Liver (tissue), 7 donors: ENCODE measurements at regions not wholly inside any gene's neighbourhood (a gene's known extent, or its start where the extent isn't known, plus 50 kb on each side); places are given as distances from the start of the nearest gene placed in this dataset.

Experiments used
- DNase-seq: peaks from one replicate; pipeline ENCODE4 v3.0.0-alpha.2; 2017; ENCODE audit warnings: low spot score
- H3K27ac ChIP-seq, 2 donors: one replicate each; pipeline ENCODE4 v1.7.0; 2013; ENCODE audit warnings: inconsistent platforms in 2 of 2, low read length in 2 of 2, control low read depth in 1 of 2, low read depth in 1 of 2, mild to moderate bottlenecking in 1 of 2
- H3K27me3 ChIP-seq, 4 donors: one replicate each; pipeline versions ENCODE4 v1.6.1 to v1.7.0; 2013; ENCODE audit warnings: low read length in 3 of 4, inconsistent platforms in 1 of 4, mild to moderate bottlenecking in 1 of 4, moderate library complexity in 1 of 4; ENCODE audit not compliant: control insufficient read depth in 4 of 4, insufficient read depth in 4 of 4
- H3K36me3 ChIP-seq, 4 donors: one replicate each; pipeline versions ENCODE4 v1.6.1 to v1.7.0; 2013; ENCODE audit warnings: low read length in 3 of 4, mild to moderate bottlenecking in 3 of 4, low read depth in 1 of 4, moderate library complexity in 1 of 4; ENCODE audit not compliant: control insufficient read depth in 4 of 4, insufficient read depth in 3 of 4
- H3K4me1 ChIP-seq, 4 donors: one replicate each; pipeline versions ENCODE4 v1.6.1 to v1.7.0; 2013; ENCODE audit warnings: low read length in 3 of 4, mild to moderate bottlenecking in 3 of 4, moderate library complexity in 1 of 4; ENCODE audit not compliant: control insufficient read depth in 4 of 4, insufficient read depth in 4 of 4
- H3K4me3 ChIP-seq, 3 donors: one replicate each; pipeline versions ENCODE4 v1.6.1 to v1.7.0; 2013; ENCODE audit warnings: low read length in 3 of 3, control low read depth in 1 of 3, low read depth in 1 of 3, mild to moderate bottlenecking in 1 of 3
- H3K9ac ChIP-seq, 2 donors: one replicate each; pipeline ENCODE4 v1.7.0; 2013; ENCODE audit warnings: low read length in 2 of 2, mild to moderate bottlenecking in 2 of 2, moderate library complexity in 2 of 2, control low read depth in 1 of 2, low read depth in 1 of 2
- H3K9me3 ChIP-seq, 4 donors: one replicate each; pipeline versions ENCODE4 v1.6.1 to v1.7.0; 2013; ENCODE audit warnings: low read length in 3 of 4; ENCODE audit not compliant: control insufficient read depth in 4 of 4
- CTCF ChIP-seq: fragments of 150-350 bp; IDR thresholded peaks from 2 replicates; pipeline ENCODE4 v1.5.1; 2017; ENCODE audit warnings: improper control_type of control experiment, low read depth, low read length; ENCODE audit not compliant: missing input control
- EGR1 ChIP-seq, 2 donors: IDR thresholded peaks; 2 replicates each; pipeline ENCODE4 v1.6.1; 2016 to 2018; ENCODE audit warnings: antibody characterized with exemption in 2 of 2, low read depth in 2 of 2
- FOXA1 ChIP-seq: IDR thresholded peaks from 2 replicates; pipeline ENCODE4 v1.6.1; 2016; ENCODE audit warnings: antibody characterized with exemption
- FOXA2 ChIP-seq: IDR thresholded peaks from 2 replicates; pipeline ENCODE4 v1.6.1; 2016; ENCODE audit warnings: antibody characterized with exemption
- GABPA ChIP-seq, 2 donors: IDR thresholded peaks in 1 of 2; conservative IDR thresholded peaks in 1 of 2; 2 replicates each; pipeline ENCODE4 v1.6.1; 2016; ENCODE audit warnings: antibody characterized with exemption in 2 of 2, mild to moderate bottlenecking in 1 of 2, moderate library complexity in 1 of 2
- HNF4G ChIP-seq: IDR thresholded peaks from 2 replicates; pipeline ENCODE4 v1.6.1; 2016; ENCODE audit warnings: antibody characterized with exemption
- MAX ChIP-seq: IDR thresholded peaks from 2 replicates; pipeline ENCODE4 v1.6.1; 2016; ENCODE audit warnings: antibody characterized with exemption
- RAD21 ChIP-seq, 2 donors: IDR thresholded peaks; 2 replicates each; pipeline ENCODE4 v1.6.1; 2016; ENCODE audit warnings: antibody characterized with exemption in 2 of 2, mild to moderate bottlenecking in 2 of 2
- RXRA ChIP-seq, 2 donors: IDR thresholded peaks; 2 replicates each; pipeline ENCODE4 v1.6.1; 2017 to 2018; ENCODE audit warnings: antibody characterized with exemption in 2 of 2, mild to moderate bottlenecking in 1 of 2
- SP1 ChIP-seq: IDR thresholded peaks from 2 replicates; pipeline ENCODE4 v1.6.1; 2018; ENCODE audit warnings: antibody characterized with exemption, mild to moderate bottlenecking
- TAF1 ChIP-seq: conservative IDR thresholded peaks from 2 replicates; pipeline ENCODE4 v1.6.1; 2016; ENCODE audit warnings: antibody characterized with exemption, mild to moderate bottlenecking
- TF ChIP-seq, protein P1 (sequence below): IDR thresholded peaks from 2 replicates; pipeline ENCODE4 v1.6.1; 2016; ENCODE audit warnings: antibody characterized with exemption
- TF ChIP-seq, protein P2 (sequence below): IDR thresholded peaks from 2 replicates; pipeline ENCODE4 v1.6.1; 2016; ENCODE audit warnings: antibody characterized with exemption, mild to moderate bottlenecking
- donor health status: healthy.
- donor health status: healthy.
- donor health status: healthy.
- donor health status: healthy.

GRCh38 chr14:82345184-82345583 lies 811.5 kb upstream of the SEL1L start:
- H3K9me3 ChIP-seq, result peaks cover 0 to 3% (median 0%) of the 10 kb centered on the region in 4 donors
- TF ChIP-seq FOXA1 (no peak), RXRA (IDR thresholded peaks at IDR 0.05) (no peak), FOXA2 (no peak), RAD21 (IDR thresholded peaks at IDR 0.05) (no peak), SP1 (no peak), GABPA (IDR thresholded peaks at IDR 0.05 in 1 of 2, conservative IDR thresholded peaks at IDR 0.05 in 1 of 2) (no peak), TAF1 (no peak), HNF4G (no peak), EGR1 (IDR thresholded peaks at IDR 0.05; ENCODE audit: low read depth in 2 of 2) (no peak), MAX (no peak)
- TF ChIP-seq, protein P1, sequence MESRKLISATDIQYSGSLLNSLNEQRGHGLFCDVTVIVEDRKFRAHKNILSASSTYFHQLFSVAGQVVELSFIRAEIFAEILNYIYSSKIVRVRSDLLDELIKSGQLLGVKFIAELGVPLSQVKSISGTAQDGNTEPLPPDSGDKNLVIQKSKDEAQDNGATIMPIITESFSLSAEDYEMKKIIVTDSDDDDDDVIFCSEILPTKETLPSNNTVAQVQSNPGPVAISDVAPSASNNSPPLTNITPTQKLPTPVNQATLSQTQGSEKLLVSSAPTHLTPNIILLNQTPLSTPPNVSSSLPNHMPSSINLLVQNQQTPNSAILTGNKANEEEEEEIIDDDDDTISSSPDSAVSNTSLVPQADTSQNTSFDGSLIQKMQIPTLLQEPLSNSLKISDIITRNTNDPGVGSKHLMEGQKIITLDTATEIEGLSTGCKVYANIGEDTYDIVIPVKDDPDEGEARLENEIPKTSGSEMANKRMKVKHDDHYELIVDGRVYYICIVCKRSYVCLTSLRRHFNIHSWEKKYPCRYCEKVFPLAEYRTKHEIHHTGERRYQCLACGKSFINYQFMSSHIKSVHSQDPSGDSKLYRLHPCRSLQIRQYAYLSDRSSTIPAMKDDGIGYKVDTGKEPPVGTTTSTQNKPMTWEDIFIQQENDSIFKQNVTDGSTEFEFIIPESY, result no peak
- TF ChIP-seq, protein P2, sequence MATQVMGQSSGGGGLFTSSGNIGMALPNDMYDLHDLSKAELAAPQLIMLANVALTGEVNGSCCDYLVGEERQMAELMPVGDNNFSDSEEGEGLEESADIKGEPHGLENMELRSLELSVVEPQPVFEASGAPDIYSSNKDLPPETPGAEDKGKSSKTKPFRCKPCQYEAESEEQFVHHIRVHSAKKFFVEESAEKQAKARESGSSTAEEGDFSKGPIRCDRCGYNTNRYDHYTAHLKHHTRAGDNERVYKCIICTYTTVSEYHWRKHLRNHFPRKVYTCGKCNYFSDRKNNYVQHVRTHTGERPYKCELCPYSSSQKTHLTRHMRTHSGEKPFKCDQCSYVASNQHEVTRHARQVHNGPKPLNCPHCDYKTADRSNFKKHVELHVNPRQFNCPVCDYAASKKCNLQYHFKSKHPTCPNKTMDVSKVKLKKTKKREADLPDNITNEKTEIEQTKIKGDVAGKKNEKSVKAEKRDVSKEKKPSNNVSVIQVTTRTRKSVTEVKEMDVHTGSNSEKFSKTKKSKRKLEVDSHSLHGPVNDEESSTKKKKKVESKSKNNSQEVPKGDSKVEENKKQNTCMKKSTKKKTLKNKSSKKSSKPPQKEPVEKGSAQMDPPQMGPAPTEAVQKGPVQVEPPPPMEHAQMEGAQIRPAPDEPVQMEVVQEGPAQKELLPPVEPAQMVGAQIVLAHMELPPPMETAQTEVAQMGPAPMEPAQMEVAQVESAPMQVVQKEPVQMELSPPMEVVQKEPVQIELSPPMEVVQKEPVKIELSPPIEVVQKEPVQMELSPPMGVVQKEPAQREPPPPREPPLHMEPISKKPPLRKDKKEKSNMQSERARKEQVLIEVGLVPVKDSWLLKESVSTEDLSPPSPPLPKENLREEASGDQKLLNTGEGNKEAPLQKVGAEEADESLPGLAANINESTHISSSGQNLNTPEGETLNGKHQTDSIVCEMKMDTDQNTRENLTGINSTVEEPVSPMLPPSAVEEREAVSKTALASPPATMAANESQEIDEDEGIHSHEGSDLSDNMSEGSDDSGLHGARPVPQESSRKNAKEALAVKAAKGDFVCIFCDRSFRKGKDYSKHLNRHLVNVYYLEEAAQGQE, result no peak
- no peak for DNase-seq
- no peaks in the 10 kb centered on the region for H3K4me1 ChIP-seq
- no peak overlapping the region for H3K9ac ChIP-seq
- H3K27me3 ChIP-seq, result no peaks in the 10 kb centered on the region
- H3K27ac ChIP-seq, result no peak overlapping the region
- no peaks in the 10 kb centered on the region for H3K36me3 ChIP-seq
- no peak overlapping the region for H3K4me3 ChIP-seq

GRCh38 chr14:82354126-82354525 lies 820.5 kb upstream of the SEL1L start:
- H3K27me3 ChIP-seq, result no peaks in the 10 kb centered on the region
- H3K4me1 ChIP-seq, result no peaks in the 10 kb centered on the region
- H3K27ac ChIP-seq, result no peak overlapping the region
- TF ChIP-seq CTCF (no peak), RXRA (IDR thresholded peaks at IDR 0.05) (peak; percentile 8 to 26), HNF4G (no peak)
- TF ChIP-seq, protein P1, result no peak
- TF ChIP-seq, protein P2, result no peak
- H3K9me3 ChIP-seq, result no peaks in the 10 kb centered on the region
- H3K4me3 ChIP-seq, result no peak overlapping the region
- H3K9ac ChIP-seq, result no peak overlapping the region
- no peaks in the 10 kb centered on the region for H3K36me3 ChIP-seq
- no peak for DNase-seq
